GM23248 (cell line): ENCODE measurements at regions not wholly inside any gene's neighbourhood (a gene's known extent, or its start where the extent isn't known, plus 50 kb on each side); places are given as distances from the start of the nearest gene placed in this dataset.

Experiments
- EZH2 ChIP-seq: fragments of 200-600 bp; sonication (generic); IDR thresholded peaks from 2 replicates; pipeline ENCODE4 v1.6.1; 2018; ENCODE audit warnings: antibody characterized with exemption, mild to moderate bottlenecking; ENCODE audit not compliant: insufficient read depth, poor library complexity, severe bottlenecking
- EZH2phosphoT487 ChIP-seq: fragments of 200-600 bp; sonication (generic); IDR thresholded peaks from 2 replicates; pipeline ENCODE4 v1.6.1; 2018; ENCODE audit warnings: antibody characterized with exemption, moderate library complexity, mild to moderate bottlenecking, low read depth; ENCODE audit not compliant: insufficient read depth

DNA sequence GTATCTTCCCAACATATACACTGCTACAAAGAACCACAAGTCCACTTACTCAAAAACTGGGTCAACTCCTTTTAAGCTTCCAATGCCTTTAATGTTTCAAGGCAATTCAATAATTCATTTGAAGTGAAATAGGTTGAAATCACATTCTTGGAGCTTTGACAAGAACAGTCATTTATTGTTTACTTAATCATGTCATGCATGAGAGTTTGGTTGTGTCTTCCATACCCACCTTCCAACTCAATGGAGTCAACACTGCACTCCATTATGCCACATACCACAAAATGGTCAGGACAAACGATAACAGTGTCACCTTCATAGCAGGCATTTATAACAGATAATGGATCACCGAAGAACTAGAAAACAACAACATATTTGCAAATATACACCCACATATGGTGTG lies 506.3 kb downstream of the UQCRFS1 start:
- no peak for TF ChIP-seq EZH2
- no peak for TF ChIP-seq EZH2phosphoT487
